ENCODE measurements at regions not wholly inside any gene's neighbourhood (a gene's known extent, or its start where the extent isn't known, plus 50 kb on each side); places are given as distances from the start of the nearest gene placed in this dataset.

GRCh38 chr18:73421010-73421409 is 553.2 kb upstream of the NETO1 start:
- Mint-ChIP-seq H3K27me3 (ENCODE audit: low read depth in 3 of 3) (no peaks in the 10 kb centered on the region), H3K4me1 (no peaks in the 10 kb centered on the region), H3K9me3 (peaks cover 0 to 9% (median 2%) of the 10 kb centered on the region in 7 donors), H3K36me3 (no peaks in the 10 kb centered on the region), H3K4me3 (no peak overlapping the region), H3K27ac (no peak overlapping the region)
- H3K27me3 ChIP-seq (ENCODE audit: control insufficient read depth in 2 of 2, insufficient read depth in 2 of 2, low read length in 2 of 2) = no peaks in the 10 kb centered on the region
- H4K20me1 ChIP-seq (ENCODE audit: insufficient read depth, low read length) = no peaks in the 10 kb centered on the region
- H3K36me3 ChIP-seq (replicated peaks in 1 of 2; ENCODE audit: control insufficient read depth in 1 of 2, insufficient read depth in 2 of 2, low read length in 2 of 2) = no peaks in the 10 kb centered on the region
- no peak overlapping the region for H3K27ac ChIP-seq (ENCODE audit: low read depth in 1 of 2, low read length in 2 of 2)
- no peak overlapping the region for H3K4me3 ChIP-seq (replicated peaks in 1 of 3; ENCODE audit: low read depth in 2 of 3, low read length in 3 of 3)
- H3K4me1 ChIP-seq (ENCODE audit: control insufficient read depth in 1 of 2, insufficient read depth in 2 of 2, low read length in 2 of 2) = no peaks in the 10 kb centered on the region
- TF ChIP-seq CTCF (IDR thresholded peaks at IDR 0.05) = no peak
- no peaks in the 10 kb centered on the region for H3K79me2 ChIP-seq (ENCODE audit: insufficient read depth, low read length)
- no peak for DNase-seq
- H3K9ac ChIP-seq (ENCODE audit: insufficient read depth, low read length, poor library complexity, severe bottlenecking) = no peak overlapping the region
- intact Hi-C loops (cut with micrococcal nuclease) = no loop called here
- H2AFZ ChIP-seq (ENCODE audit: insufficient read depth, low read depth, low read length, poor library complexity, severe bottlenecking) = no peak overlapping the region
- H3K9me3 ChIP-seq (replicated peaks in 1 of 2; ENCODE audit: control insufficient read depth in 1 of 2, insufficient read depth in 1 of 2, low read length in 2 of 2) = peaks cover 3 to 9% of the 10 kb centered on the region in 2 donors
- no peak overlapping the region for H3K4me2 ChIP-seq (replicated peaks; ENCODE audit: extremely low read depth, low read length, poor library complexity, severe bottlenecking)

- Histone ChIP-seq H2AFZ (ENCODE audit: insufficient read depth, low read depth, low read length, poor library complexity, severe bottlenecking) (no peak overlapping the region), H3K9me3 (replicated peaks in 1 of 2; ENCODE audit: control insufficient read depth in 1 of 2, insufficient read depth in 1 of 2, low read length in 2 of 2) (peaks cover 4 to 9% of the 10 kb centered on the region in 2 donors)
These were observed 551.7 kb upstream of the NETO1 start for GRCh38 chr18:73419531-73419930.

More at GRCh38 chr18:73419531-73419930, 551.7 kb upstream of the NETO1 start:
- intact Hi-C loops (cut with micrococcal nuclease) = no loop called here
- Histone ChIP-seq H3K27me3 (ENCODE audit: control insufficient read depth in 2 of 2, insufficient read depth in 2 of 2, low read length in 2 of 2) (no peaks in the 10 kb centered on the region), H3K4me2 (replicated peaks; ENCODE audit: extremely low read depth, low read length, poor library complexity, severe bottlenecking) (no peak overlapping the region), H3K9ac (ENCODE audit: insufficient read depth, low read length, poor library complexity, severe bottlenecking) (no peak overlapping the region), H3K4me3 (replicated peaks in 1 of 3; ENCODE audit: low read depth in 2 of 3, low read length in 3 of 3) (no peak overlapping the region), H3K36me3 (replicated peaks in 1 of 2; ENCODE audit: control insufficient read depth in 1 of 2, insufficient read depth in 2 of 2, low read length in 2 of 2) (no peaks in the 10 kb centered on the region), H3K4me1 (ENCODE audit: control insufficient read depth in 1 of 2, insufficient read depth in 2 of 2, low read length in 2 of 2) (no peaks in the 10 kb centered on the region), H4K20me1 (ENCODE audit: insufficient read depth, low read length) (no peaks in the 10 kb centered on the region), H3K27ac (ENCODE audit: low read depth in 1 of 2, low read length in 2 of 2) (no peak overlapping the region), H3K79me2 (ENCODE audit: insufficient read depth, low read length) (no peaks in the 10 kb centered on the region)
- no peak overlapping the region for H3K27ac Mint-ChIP-seq
- no CpG with 5 or more reads among the region's 4 CpGs for WGBS (ENCODE audit: insufficient coverage)
- TF ChIP-seq CTCF (IDR thresholded peaks at IDR 0.05) = no peak
- H3K27me3 Mint-ChIP-seq (ENCODE audit: low read depth in 3 of 3) = no peaks in the 10 kb centered on the region
- DNase-seq = no peak
- peaks cover 0 to 9% (median 2%) of the 10 kb centered on the region in 7 donors for H3K9me3 Mint-ChIP-seq
- no peaks in the 10 kb centered on the region for H3K36me3 Mint-ChIP-seq
- H3K4me1 Mint-ChIP-seq = no peaks in the 10 kb centered on the region
- no peak overlapping the region for H3K4me3 Mint-ChIP-seq

All from CD14-positive monocyte (primary cell).